Hematopoietic multipotent progenitor cell treated with erythropoietin and hydrocortisone succinate and interleukin-3 and kit ligand, for 4 days (in vitro differentiated cells): ENCODE measurements at regions not wholly inside any gene's neighbourhood (a gene's known extent, or its start where the extent isn't known, plus 50 kb on each side); places are given as distances from the start of the nearest gene placed in this dataset.
A peak's percentile ranks its signal among the peaks of the same experiment; 100 is the strongest.

Experiments
- DNase-seq: peaks from one replicate; pipeline ENCODE4 v3.0.0-alpha.2; 2015

- peak; percentile 34 for DNase-seq
Observed at GRCh38 chr14:100674897-100675619, 51.6 kb upstream of the DLK1 start.

DNA sequence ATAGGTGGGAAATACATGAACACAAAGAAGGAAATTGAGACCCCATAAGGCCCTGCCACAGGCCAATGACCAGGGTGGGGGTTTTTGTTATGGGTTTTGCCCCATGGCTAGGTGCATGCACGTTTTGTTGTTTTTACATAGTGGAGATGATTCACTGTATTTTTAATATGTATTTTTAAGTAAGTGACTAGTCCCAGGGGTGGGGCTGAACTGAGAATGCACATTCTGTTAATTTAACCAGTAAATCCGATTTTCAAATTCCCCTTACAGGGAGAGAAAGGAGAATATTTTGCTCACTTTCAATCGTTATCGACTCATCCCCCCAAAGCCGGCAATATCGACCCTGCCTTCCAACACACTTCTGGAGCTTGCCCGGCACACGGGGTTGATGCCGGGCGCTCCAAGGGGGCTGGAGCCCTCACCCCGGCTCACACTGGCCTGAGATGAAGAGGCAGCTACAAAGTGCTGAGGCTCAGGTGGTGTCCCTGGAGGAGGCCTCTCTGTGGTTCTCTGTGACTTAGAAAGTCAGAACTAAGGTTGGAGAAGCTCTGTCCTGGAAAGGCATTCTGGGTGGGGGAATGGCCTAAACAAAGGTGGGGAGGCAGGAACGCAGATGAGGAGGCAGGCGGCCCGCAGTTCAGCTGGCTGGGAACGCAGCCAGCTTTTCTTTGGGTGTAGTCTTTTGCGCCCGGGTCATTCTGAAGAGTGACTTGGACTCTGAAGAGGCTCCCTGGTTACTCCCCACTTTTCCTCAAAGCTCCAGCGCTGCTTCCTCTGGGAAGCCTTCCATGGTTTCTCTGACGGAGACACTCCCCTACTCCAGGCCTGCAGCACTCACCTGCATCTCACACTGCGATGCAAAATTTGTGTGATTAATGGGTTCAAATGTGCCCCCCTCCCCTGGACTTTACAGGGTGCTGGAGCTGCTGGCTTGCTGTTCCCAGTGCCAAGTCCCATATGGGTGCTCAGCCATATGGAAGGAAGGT is 50.7 kb upstream of the DLK1 start:
- peak; percentile 95 for DNase-seq
